Upper lobe of right lung (tissue), 1 donor: ENCODE measurements at regions not wholly inside any gene's neighbourhood (a gene's known extent, or its start where the extent isn't known, plus 50 kb on each side); places are given as distances from the start of the nearest gene placed in this dataset.

ENCODE experiments used
- ATAC-seq: fragments of 200-7000 bp; cut with Tn5 transposase; one replicate; pipeline ENCODE4 v1.9.1; 2020; ENCODE audit warnings: mild to moderate bottlenecking, moderate library complexity
- DNase-seq: peaks from one replicate; pipeline ENCODE4 v3.0.0-alpha.2; 2020
- H3K27ac ChIP-seq: fragments of 200-600 bp; one replicate; pipeline ENCODE4 v1.8.0; 2022
- H3K27me3 ChIP-seq: fragments of 200-600 bp; one replicate; pipeline ENCODE4 v1.8.0; 2022; ENCODE audit warnings: mild to moderate bottlenecking
- H3K36me3 ChIP-seq: fragments of 200-600 bp; one replicate; pipeline ENCODE4 v1.8.0; 2022
- H3K4me1 ChIP-seq: fragments of 200-600 bp; one replicate; pipeline ENCODE4 v1.8.0; 2022
- H3K4me3 ChIP-seq: fragments of 200-600 bp; one replicate; pipeline ENCODE4 v1.8.0; 2022; ENCODE audit warnings: mild to moderate bottlenecking
- H3K9me3 ChIP-seq: fragments of 200-600 bp; one replicate; pipeline ENCODE4 v1.8.0; 2022
- CTCF ChIP-seq: fragments of 200-600 bp; IDR thresholded peaks from one replicate; pipeline ENCODE4 v1.8.0; 2022; ENCODE audit warnings: antibody characterized with exemption
- intact Hi-C: fragments of 100-400 bp; cut with DNase I; formaldehyde crosslinking; loops from one replicate; pipeline ENCODE4 v1.11.0; 2022
- donor health status: DM: no; HTN: yes; CAD: no; lungs with severe emphysema.

GRCh38 chr5:68891718-68892117, 202.1 kb upstream of the SLC30A5 start:
- H3K36me3 ChIP-seq, result no peaks in the 10 kb centered on the region
- no peaks in the 10 kb centered on the region for H3K9me3 ChIP-seq
- no peak for ATAC-seq

DNA sequence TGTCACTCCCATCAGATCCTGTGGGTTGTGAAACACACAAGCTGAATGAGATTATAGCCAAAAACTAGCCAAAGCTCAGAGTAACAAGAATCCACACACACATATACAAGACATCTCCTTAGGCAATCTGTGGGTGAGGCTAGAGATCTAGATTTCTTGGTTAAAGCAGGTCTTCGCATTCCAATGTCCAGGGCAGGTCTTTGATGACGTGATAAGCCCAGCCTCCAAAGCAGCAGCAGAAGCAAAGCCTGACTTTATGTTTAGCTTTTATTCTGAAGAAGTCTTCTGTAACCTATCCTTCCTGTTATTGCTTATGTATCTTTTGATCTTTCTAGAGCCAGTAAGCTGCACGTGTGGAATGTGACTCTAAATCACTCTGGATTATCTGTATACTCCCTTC, 199.1 kb upstream of the SLC30A5 start:
- ATAC-seq, result no peak

More at GRCh38 chr5:68891718-68892117, 202.1 kb upstream of the SLC30A5 start:
- Histone ChIP-seq H3K27me3 (no peaks in the 10 kb centered on the region), H3K4me3 (no peak overlapping the region), H3K4me1 (no peaks in the 10 kb centered on the region), H3K27ac (no peak overlapping the region)
- intact Hi-C loops, result no loop called here
- DNase-seq, result no peak
- no peak for TF ChIP-seq CTCF

DNA sequence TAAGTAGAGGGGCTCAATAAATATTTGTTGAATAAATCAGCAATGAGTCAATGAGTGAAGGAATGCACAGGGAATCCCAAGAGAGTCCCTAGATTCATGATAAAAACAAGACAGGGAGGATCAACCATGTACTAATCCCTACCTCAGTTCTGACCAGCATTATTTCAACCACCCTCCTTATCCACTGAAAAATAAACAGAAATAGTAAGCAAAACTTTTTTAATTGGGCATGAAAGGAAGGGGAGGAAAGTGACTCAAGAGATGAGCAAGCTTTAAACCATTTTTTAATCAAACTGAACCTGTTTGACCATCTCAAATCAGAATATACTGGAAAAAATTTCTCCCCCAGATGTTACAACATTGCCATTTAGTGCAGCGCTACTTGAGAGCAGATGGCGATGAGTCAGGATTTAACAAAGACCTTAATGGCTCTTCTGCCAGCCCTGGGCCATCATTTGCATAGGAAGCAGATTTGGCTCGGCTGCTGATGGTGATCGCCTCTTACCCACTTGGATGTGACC, 194.8 kb upstream of the SLC30A5 start:
- H3K27me3 ChIP-seq, result no peaks in the 10 kb centered on the region
- ATAC-seq (no peak), DNase-seq (no peak)
- intact Hi-C loops, result no loop called here
- H3K27ac ChIP-seq, result no peak overlapping the region
- no peak for TF ChIP-seq CTCF
- no peaks in the 10 kb centered on the region for H3K36me3 ChIP-seq
- H3K4me1 ChIP-seq, result no peaks in the 10 kb centered on the region
- H3K4me3 ChIP-seq, result no peak overlapping the region
- H3K9me3 ChIP-seq, result no peaks in the 10 kb centered on the region

More for the DNA sequence above, 199.1 kb upstream of the SLC30A5 start:
- H3K36me3 ChIP-seq, result no peaks in the 10 kb centered on the region
- H3K9me3 ChIP-seq, result no peaks in the 10 kb centered on the region
- no peak for DNase-seq
- no peak overlapping the region for H3K27ac ChIP-seq
- intact Hi-C loops, result no loop called here
- H3K4me1 ChIP-seq, result no peaks in the 10 kb centered on the region
- TF ChIP-seq CTCF, result no peak
- H3K4me3 ChIP-seq, result no peak overlapping the region
- no peaks in the 10 kb centered on the region for H3K27me3 ChIP-seq

DNA sequence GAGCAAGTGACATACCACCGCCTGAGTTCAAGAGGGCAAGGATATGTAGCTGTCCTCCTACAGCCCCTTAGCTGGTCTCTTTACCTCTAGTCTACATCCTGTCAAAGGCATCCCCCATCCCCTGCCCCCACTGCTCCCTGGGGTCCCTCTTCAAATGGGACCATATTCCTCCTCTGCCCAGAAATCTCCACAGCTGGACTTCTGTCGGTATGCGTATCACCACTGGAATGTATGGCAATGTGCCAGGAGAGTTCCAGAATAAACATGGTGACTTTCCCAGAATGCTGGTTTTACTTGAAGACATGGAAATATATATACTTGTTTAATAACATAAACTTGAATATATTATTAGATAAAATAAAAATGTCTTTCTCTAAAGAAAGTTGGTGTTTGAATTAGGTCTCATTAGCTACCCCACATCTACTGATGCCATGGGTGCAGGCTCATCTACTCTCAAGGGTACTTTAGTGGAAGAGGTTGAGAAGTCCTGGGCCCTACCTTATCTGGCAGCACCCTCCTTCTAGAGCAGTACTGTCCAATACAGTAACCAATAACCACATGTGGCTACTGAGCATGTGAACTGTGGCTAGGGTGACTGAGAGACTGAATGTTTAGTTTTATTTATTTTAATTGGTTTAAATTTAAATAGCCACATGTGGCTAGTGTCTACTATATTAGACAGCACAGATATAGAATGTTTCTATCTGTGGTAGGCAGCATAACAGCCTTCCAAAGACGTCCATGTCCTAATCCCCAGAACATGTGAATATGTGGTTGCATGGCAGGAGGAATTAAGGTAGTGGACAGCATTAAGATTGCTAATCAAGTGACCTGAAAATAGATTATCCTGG, 181.7 kb upstream of the SLC30A5 start:
- ATAC-seq (no peak), DNase-seq (no peak)
- Histone ChIP-seq H3K27me3 (no peaks in the 10 kb centered on the region), H3K27ac (no peak overlapping the region), H3K36me3 (no peaks in the 10 kb centered on the region), H3K4me3 (no peak overlapping the region), H3K9me3 (no peaks in the 10 kb centered on the region), H3K4me1 (no peaks in the 10 kb centered on the region)
- TF ChIP-seq CTCF, result no peak
- intact Hi-C loops, result no loop called here

- no peak for TF ChIP-seq CTCF
- intact Hi-C loops, result no loop called here
These were observed 178.7 kb upstream of the SLC30A5 start for GRCh38 chr5:68915079-68915478.

More at GRCh38 chr5:68915079-68915478, 178.7 kb upstream of the SLC30A5 start:
- Histone ChIP-seq H3K9me3 (no peaks in the 10 kb centered on the region), H3K4me1 (no peaks in the 10 kb centered on the region), H3K27ac (no peak overlapping the region), H3K4me3 (no peak overlapping the region), H3K27me3 (no peaks in the 10 kb centered on the region), H3K36me3 (no peaks in the 10 kb centered on the region)
- ATAC-seq (no peak), DNase-seq (no peak)
